Astrocyte of the spinal cord (primary cell): ENCODE measurements at regions not wholly inside any gene's neighbourhood (a gene's known extent, or its start where the extent isn't known, plus 50 kb on each side); places are given as distances from the start of the nearest gene placed in this dataset.
A peak's percentile ranks its signal among the peaks of the same experiment; 100 is the strongest.
"Not testable (repeated sequence)": the region's sequence is repeated elsewhere in the genome, so short reads cannot be mapped to it uniquely, and the experiment has no call there.

Experiments used
- DNase-seq: peaks from one replicate; pipeline ENCODE4 v3.0.0; 2011; ENCODE audit warnings: low read depth, low spot score
- H3K4me3 ChIP-seq: 2 replicates; pipeline ENCODE4 v1.5.1; 2011; ENCODE audit warnings: low read depth, mild to moderate bottlenecking, low read length, moderate library complexity
- CTCF ChIP-seq: IDR thresholded peaks from 2 replicates; pipeline ENCODE4 v1.5.1; 2012; ENCODE audit warnings: low read depth, mild to moderate bottlenecking, low read length, inconsistent platforms
- in situ Hi-C: cut with HindIII; loops from 2 replicates; pipeline ENCODE4 v1.10.0; 2017; ENCODE audit warnings: low sequenced_read_pairs

GRCh38 chr4:82104578-82104977 is 269.2 kb downstream of the HNRNPD start:
- no peak for DNase-seq
- in situ Hi-C loops: no loop called here
- H3K4me3 ChIP-seq: no peak overlapping the region
- no peak for TF ChIP-seq CTCF

GRCh38 chr4:82099928-82100579 is 273.7 kb downstream of the HNRNPD start:
- TF ChIP-seq CTCF: no peak
- no peak overlapping the region for H3K4me3 ChIP-seq
- DNase-seq: no peak
- in situ Hi-C loops: no loop called here

- no peak for TF ChIP-seq CTCF
- in situ Hi-C loops: no loop called here
- peak; percentile 33 for DNase-seq
Observed at GRCh38 chr4:82097504-82097903, 276.3 kb downstream of the HNRNPD start.

GRCh38 chr4:82090717-82091116 is 283.1 kb downstream of the HNRNPD start:
- DNase-seq: no peak
- in situ Hi-C loops: no loop called here
- no peak overlapping the region for H3K4me3 ChIP-seq
- no peak for TF ChIP-seq CTCF

More at GRCh38 chr4:82097504-82097903, 276.3 kb downstream of the HNRNPD start:
- H3K4me3 ChIP-seq: no peak overlapping the region

GRCh38 chr4:82084747-82085146 is 289.0 kb downstream of the HNRNPD start:
- no peak for DNase-seq
- no peak overlapping the region for H3K4me3 ChIP-seq
- no peak for TF ChIP-seq CTCF
- in situ Hi-C loops: no loop called here

- in situ Hi-C loops, H3K4me3 ChIP-seq, DNase-seq: not testable (repeated sequence)
Observed at GRCh38 chr4:82077471-82077995, 296.3 kb downstream of the HNRNPD start.

GRCh38 chr4:82076809-82077208 is 297.0 kb downstream of the HNRNPD start:
- in situ Hi-C loops: no loop called here
- DNase-seq: no peak
- no peak for TF ChIP-seq CTCF
- H3K4me3 ChIP-seq: no peak overlapping the region
